ENCODE measurements at regions not wholly inside any gene's neighbourhood (a gene's known extent, or its start where the extent isn't known, plus 50 kb on each side); places are given as distances from the start of the nearest gene placed in this dataset.

DNA sequence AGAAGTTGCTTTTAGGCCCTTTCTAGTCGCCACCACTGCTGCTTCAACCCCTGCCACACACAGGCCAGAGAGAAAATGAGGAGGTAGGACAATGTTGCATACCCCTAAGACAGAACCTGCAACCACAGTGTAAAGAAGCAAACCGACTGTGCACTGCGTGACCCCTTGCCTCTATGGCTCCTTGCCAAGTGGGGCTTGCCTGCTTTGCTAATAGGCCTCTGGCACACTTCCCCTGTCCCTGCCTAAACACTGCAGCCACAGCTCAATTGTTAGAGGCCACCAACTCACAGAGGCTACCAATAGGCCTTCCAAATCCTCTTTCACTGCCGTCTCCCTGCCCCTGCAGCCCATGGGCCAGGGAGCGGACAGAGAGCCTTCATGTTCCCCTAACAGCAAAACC is 280.1 kb downstream of the CDH10 start:
- Histone ChIP-seq H3K4me3 (no peak overlapping the region), H3K9me3 (replicated peaks; ENCODE audit: control insufficient read depth, insufficient read depth, low read depth, low read length) (no peaks in the 10 kb centered on the region; the same call in 1 of the 2 replicates), H3K4me1 (replicated peaks in 1 of 2; ENCODE audit: control insufficient read depth in 2 of 2, insufficient read depth in 2 of 2, low read length in 2 of 2) (no peaks in the 10 kb centered on the region), H3K4me2 (ENCODE audit: insufficient read depth, low read length) (no peak overlapping the region), H3K27me3 (ENCODE audit: control insufficient read depth in 2 of 2, insufficient read depth in 2 of 2, low read length in 2 of 2) (no peaks in the 10 kb centered on the region), H3K9me1 (ENCODE audit: control insufficient read depth, insufficient read depth, low read length) (no peaks in the 10 kb centered on the region), H4K20me1 (replicated peaks; ENCODE audit: control insufficient read depth, insufficient read depth, low read length) (no peaks in the 10 kb centered on the region), H3K27ac (ENCODE audit: extremely low read depth, low read depth, low read length) (no peak overlapping the region), H2AFZ (ENCODE audit: low read depth, low read length) (no peak overlapping the region), H3K36me3 (ENCODE audit: control insufficient read depth, insufficient read depth, low read length) (no peaks in the 10 kb centered on the region), H3K9ac (ENCODE audit: insufficient read depth in 1 of 2, low read depth in 2 of 2, low read length in 2 of 2) (no peak overlapping the region), H3K79me2 (ENCODE audit: control insufficient read depth, insufficient read depth, low read length) (no peaks in the 10 kb centered on the region)
- TF ChIP-seq JUND (IDR thresholded peaks at IDR 0.05; ENCODE audit: borderline replicate concordance, low read depth, low read length) (no peak), JUND (tag; IDR thresholded peaks at IDR 0.05; ENCODE audit: borderline replicate concordance, low read depth, low read length) (no peak), EZH2 (IDR thresholded peaks at IDR 0.05; ENCODE audit: borderline replicate concordance, low read depth, low read length) (no peak), EP300 (IDR thresholded peaks at IDR 0.05; ENCODE audit: low read length) (no peak), ESRRA (IDR thresholded peaks at IDR 0.05; ENCODE audit: borderline replicate concordance, low read depth) (no peak), U2AF1 (optimal IDR thresholded peaks at IDR 0.05; ENCODE audit: low read depth, low read length) (no peak), CCNT2 (IDR thresholded peaks at IDR 0.05; ENCODE audit: borderline replicate concordance, extremely low read depth, insufficient read length, low read depth, low read length) (no peak), ZNF584 (CRISPR knock-in tag; IDR thresholded peaks at IDR 0.05; ENCODE audit: low read depth) (no peak), ARHGAP35 (IDR thresholded peaks at IDR 0.05; ENCODE audit: partially characterized antibody) (no peak), ZC3H4 (CRISPR knock-in tag; IDR thresholded peaks at IDR 0.05; ENCODE audit: borderline replicate concordance) (no peak), MCM3 (IDR thresholded peaks at IDR 0.05) (no peak)
- TF ChIP-seq, protein P1, sequence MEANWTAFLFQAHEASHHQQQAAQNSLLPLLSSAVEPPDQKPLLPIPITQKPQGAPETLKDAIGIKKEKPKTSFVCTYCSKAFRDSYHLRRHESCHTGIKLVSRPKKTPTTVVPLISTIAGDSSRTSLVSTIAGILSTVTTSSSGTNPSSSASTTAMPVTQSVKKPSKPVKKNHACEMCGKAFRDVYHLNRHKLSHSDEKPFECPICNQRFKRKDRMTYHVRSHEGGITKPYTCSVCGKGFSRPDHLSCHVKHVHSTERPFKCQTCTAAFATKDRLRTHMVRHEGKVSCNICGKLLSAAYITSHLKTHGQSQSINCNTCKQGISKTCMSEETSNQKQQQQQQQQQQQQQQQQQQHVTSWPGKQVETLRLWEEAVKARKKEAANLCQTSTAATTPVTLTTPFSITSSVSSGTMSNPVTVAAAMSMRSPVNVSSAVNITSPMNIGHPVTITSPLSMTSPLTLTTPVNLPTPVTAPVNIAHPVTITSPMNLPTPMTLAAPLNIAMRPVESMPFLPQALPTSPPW (CRISPR knock-in tag; IDR thresholded peaks at IDR 0.05) = no peak
- TF ChIP-seq, protein P2, sequence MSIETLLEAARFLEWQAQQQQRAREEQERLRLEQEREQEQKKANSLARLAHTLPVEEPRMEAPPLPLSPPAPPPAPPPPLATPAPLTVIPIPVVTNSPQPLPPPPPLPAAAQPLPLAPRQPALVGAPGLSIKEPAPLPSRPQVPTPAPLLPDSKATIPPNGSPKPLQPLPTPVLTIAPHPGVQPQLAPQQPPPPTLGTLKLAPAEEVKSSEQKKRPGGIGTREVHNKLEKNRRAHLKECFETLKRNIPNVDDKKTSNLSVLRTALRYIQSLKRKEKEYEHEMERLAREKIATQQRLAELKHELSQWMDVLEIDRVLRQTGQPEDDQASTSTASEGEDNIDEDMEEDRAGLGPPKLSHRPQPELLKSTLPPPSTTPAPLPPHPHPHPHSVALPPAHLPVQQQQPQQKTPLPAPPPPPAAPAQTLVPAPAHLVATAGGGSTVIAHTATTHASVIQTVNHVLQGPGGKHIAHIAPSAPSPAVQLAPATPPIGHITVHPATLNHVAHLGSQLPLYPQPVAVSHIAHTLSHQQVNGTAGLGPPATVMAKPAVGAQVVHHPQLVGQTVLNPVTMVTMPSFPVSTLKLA (conservative IDR thresholded peaks at IDR 0.05) = no peak
- BruUV-seq (replicated peaks) = no TSS peak
- in situ Hi-C loops (cut with MboI) (no loop called here), intact Hi-C loops (cut with micrococcal nuclease) (no loop called here)
- CTCF ChIA-PET (ENCODE audit: low intra/inter-chr PET ratio) = no interaction called here
- DNase-seq (ENCODE audit: extremely low read depth in 1 of 4, low spot score in 3 of 4) (no peak), FAIRE-seq (no peak), ATAC-seq (no peak)
- WGBS (ENCODE audit: insufficient coverage, low coverage, missing lambda C conversion rate) = 3% methylated on average over 5 of the region's 5 CpGs
- POLR2A ChIA-PET = no interaction called here
